Right cardiac atrium (tissue), 5 donors: ENCODE measurements at regions not wholly inside any gene's neighbourhood (a gene's known extent, or its start where the extent isn't known, plus 50 kb on each side); places are given as distances from the start of the nearest gene placed in this dataset.

ENCODE experiments used
- ATAC-seq, 2 donors: fragments of 200-7000 bp; cut with Tn5 transposase; one replicate each; pipeline versions ENCODE4 v1.8.0 to v1.9.1; 2020; ENCODE audit warnings: moderate library complexity in 2 of 2, mild to moderate bottlenecking in 1 of 2
- DNase-seq, 3 donors: peaks; one replicate each; pipeline ENCODE4 v3.0.0-alpha.2; 2020
- H3K27ac ChIP-seq: one replicate; pipeline ENCODE4 v1.5.1; 2013; ENCODE audit warnings: mild to moderate bottlenecking, low read length, control low read depth, moderate library complexity
- H3K27me3 ChIP-seq: one replicate; pipeline ENCODE4 v1.6.1; 2013; ENCODE audit not compliant: control insufficient read depth, insufficient read depth
- H3K4me1 ChIP-seq: one replicate; pipeline ENCODE4 v1.6.1; 2013; ENCODE audit warnings: low read length; ENCODE audit not compliant: control insufficient read depth, insufficient read depth
- H3K4me3 ChIP-seq: one replicate; pipeline ENCODE4 v1.5.1; 2013; ENCODE audit warnings: low read length, control low read depth
- H3K9me3 ChIP-seq: one replicate; pipeline ENCODE4 v1.6.1; 2013; ENCODE audit warnings: low read length; ENCODE audit not compliant: control insufficient read depth
- WGBS: extraction: QIAGEN DNeasy Blood & Tissue Kit; methylation state at CpG from one replicate; pipeline ENCODE4 v1.1.7; 2013; 5-methylcytosine and 5-hydroxymethylcytosine counted together
- intact Hi-C, 4 donors: fragments of 100-400 bp; cut with DNase I; formaldehyde crosslinking; loops; one replicate each; pipeline versions ENCODE4 v1.11.0 to v1.14.0; 2022 to 2023
- donor health status: healthy with polysubstance abuse.
- donor health status: DM: no; HTN: yes; CAD: no.
- donor health status: DM: no; HTN: no; CAD: no.
- donor health status: DM: no; HTN: yes; CAD: no; lungs with severe emphysema.
- donor health status: DM: yes; HTN: yes; CAD: no.

DNA sequence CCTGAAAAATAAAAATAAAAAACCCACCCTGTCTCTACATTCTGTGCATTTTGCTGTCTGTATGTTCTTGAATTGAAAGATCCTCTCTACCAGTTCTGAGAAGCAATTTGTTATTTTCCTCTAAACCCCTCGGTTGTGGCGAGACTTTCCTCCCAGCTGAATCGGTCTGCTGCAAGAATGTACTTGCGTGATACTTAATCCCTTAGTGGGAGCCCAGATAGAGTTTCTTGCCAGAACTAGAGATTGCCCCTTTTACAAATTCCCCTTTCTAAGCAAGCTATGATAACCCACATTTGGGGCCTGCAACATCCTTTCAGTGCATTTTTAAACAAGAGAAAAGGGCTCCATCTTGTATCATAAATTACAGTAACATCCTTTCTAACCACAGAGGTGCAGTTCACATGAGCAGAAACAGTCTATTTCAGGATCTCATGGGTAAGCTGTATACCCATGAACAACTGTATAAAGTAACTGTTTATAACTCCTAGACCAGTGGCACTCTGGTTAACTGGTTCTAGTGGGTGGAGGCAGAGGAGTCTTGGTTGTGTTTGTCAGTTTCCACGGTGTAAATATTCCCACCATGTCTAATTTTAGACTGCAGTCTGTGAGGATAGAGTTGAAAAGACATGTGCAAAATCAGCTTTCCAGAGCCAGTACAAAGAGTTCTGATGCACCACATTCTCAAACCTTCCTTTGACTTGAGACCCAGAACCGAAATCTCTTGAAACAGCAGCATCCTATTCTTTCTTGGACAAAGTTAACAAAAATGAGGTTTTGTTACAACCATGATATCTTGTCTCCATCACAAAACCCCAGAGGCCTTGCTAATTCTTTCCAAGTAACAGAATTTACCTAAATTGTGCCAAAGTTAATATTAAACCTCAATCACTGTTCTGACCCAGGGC lies 113.1 kb upstream of the ZNF217 start:
- 41% methylated on average over 6 of the region's 6 CpGs for WGBS
- Histone ChIP-seq H3K27ac (no peak overlapping the region), H3K27me3 (no peaks in the 10 kb centered on the region), H3K4me1 (peaks cover 5% of the 10 kb centered on the region), H3K4me3 (no peak overlapping the region), H3K9me3 (no peaks in the 10 kb centered on the region)
- no peak for DNase-seq
- ATAC-seq, result peak; percentile 31 to 40
- intact Hi-C loops, result no loop called here

DNA sequence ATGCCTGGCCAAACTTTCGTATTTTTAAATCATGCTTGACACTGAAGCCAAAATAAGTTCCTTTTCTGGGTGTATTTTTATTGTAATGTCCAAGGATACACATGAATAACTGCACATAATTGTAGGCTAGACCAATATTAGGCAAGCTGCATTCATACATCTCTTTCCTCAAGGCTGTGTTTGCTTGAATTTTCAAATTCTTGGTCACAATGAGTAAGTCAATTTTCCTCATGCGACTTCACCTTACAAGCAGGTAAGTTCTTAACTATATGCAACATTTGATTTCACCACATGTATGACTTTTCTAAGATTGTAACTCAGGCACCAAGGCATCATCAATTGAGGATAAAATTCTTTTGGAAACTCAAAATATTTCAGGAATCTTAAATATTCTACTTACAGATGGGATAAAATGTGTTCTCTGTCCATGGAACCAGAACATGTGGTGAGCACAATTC lies 112.4 kb upstream of the ZNF217 start:
- DNase-seq (no peak), ATAC-seq (no peak)
- no peaks in the 10 kb centered on the region for H3K27me3 ChIP-seq
- H3K9me3 ChIP-seq, result no peaks in the 10 kb centered on the region
- WGBS, result 72% methylated on average over 2 of the region's 2 CpGs
- no peak overlapping the region for H3K27ac ChIP-seq
- peaks cover 5% of the 10 kb centered on the region for H3K4me1 ChIP-seq
- no peak overlapping the region for H3K4me3 ChIP-seq
- intact Hi-C loops, result no loop called here

DNA sequence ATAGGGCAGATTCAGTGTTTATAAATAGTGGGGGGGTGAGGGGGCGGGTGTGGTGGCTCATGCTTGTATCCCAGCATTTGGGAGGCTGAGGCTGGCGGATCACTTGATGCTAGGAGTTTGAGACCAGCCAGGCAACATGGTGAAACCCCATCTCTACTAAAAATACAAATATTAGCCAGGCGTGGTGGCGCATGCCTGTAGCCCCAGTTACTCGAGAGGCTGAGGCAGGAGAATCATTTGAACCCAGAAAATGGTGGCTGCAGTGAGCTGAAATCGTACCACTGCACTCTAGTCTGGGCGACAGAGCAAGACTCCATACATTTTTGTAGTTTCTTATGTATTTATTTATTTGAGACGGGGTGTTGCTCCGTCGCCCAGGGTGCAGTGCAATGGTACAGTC lies 109.0 kb upstream of the ZNF217 start:
- 99% methylated on average over 10 of the region's 10 CpGs for WGBS

DNA sequence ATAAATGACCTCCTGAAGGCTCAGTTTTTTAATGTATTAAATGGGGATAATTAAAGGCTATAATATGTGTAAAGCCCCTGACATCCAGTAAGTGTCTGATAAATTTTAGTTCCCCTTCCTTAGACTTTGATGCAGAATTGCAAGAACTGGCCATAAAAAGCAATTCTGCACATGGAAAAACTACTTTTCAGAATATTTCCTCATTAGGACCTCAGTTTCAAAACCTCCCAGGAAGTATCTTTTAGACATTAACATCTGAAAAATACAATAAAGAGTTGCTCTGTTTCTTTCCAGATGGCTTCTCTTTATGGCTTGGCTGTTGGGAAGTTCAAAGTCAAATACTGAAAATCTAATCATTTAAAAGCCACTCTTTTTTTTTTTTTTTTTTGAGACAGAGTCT lies 106.3 kb upstream of the ZNF217 start:
- no peak for ATAC-seq
- intact Hi-C loops, result no loop called here

More for the DNA sequence above, 109.0 kb upstream of the ZNF217 start:
- H3K9me3 ChIP-seq, result no peaks in the 10 kb centered on the region
- H3K27me3 ChIP-seq, result no peaks in the 10 kb centered on the region
- peaks cover 2% of the 10 kb centered on the region for H3K4me1 ChIP-seq
- no peak overlapping the region for H3K4me3 ChIP-seq
- no peak for ATAC-seq
- intact Hi-C loops, result no loop called here
- no peak for DNase-seq
- H3K27ac ChIP-seq, result no peak overlapping the region

DNA sequence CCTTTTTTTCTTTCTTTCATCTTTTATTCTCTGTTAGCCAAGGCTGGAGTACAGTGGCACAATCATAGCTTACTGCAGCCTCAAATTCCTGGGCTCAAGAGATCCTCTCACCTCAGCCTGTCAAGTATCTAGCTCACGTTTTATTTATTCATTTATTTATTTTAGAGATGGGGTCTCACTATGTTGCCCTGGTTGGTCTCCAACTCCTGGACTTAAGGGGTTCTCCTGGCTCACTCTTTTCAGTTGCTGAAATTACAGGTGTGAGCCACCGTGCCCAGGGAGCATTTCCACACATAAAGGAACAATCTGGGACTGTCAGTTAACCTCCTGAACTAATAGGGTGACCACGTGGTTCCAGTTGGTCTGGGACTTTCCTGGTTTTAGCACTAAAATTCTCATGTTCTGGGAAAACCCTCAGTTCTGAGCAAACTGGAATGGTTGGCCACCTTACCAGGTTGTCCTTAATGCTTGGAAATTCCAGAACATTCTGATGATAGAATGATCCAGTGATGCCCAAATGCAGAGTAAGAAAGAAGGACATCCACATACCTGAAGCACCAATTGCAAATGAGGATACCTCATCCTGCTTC lies 105.5 kb upstream of the ZNF217 start:
- 69% methylated on average over 3 of the region's 3 CpGs for WGBS
- Histone ChIP-seq H3K27ac (no peak overlapping the region), H3K4me3 (no peak overlapping the region), H3K9me3 (no peaks in the 10 kb centered on the region), H3K27me3 (no peaks in the 10 kb centered on the region), H3K4me1 (no peaks in the 10 kb centered on the region)
- intact Hi-C loops, result no loop called here
- DNase-seq (no peak), ATAC-seq (no peak)

More for the DNA sequence above, 106.3 kb upstream of the ZNF217 start:
- DNase-seq, result no peak
- no peaks in the 10 kb centered on the region for H3K9me3 ChIP-seq
- H3K27ac ChIP-seq, result no peak overlapping the region
- no peaks in the 10 kb centered on the region for H3K27me3 ChIP-seq
- no peak overlapping the region for H3K4me3 ChIP-seq
- no peaks in the 10 kb centered on the region for H3K4me1 ChIP-seq

DNA sequence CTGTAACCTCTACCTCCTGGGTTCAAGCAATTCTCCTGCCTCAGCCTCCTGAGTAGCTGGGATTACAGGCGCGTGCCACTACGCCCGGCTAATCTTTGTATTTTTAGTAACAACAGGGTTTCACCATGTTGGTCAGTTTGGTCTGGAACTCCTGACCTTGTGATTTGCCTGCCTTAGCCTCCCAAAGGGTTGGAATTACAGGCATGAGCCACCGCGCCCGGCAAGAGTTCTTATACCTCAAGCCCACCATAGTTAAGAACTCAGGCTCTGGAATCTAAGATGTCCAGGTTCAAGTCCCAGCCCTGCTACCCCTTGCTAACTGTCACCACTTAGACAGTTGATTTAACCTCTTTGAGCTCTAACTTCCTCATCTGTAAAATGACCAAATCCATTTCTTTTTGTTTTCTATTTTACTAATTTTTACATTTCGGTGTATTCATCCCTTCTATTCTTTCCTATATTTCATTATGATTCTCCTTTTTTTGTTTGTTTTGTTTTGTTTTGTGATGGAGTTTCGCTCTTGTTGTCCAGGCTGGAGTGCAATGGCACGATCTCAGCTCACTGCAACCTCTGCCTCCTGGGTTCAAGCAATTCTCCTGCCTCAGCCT lies 104.8 kb upstream of the ZNF217 start:
- no peak for ATAC-seq
- 89% methylated on average over 10 of the region's 10 CpGs for WGBS
- no peaks in the 10 kb centered on the region for H3K27me3 ChIP-seq
- no peak overlapping the region for H3K27ac ChIP-seq
- DNase-seq, result no peak
- intact Hi-C loops, result no loop called here
- H3K9me3 ChIP-seq, result no peaks in the 10 kb centered on the region
- H3K4me1 ChIP-seq, result no peaks in the 10 kb centered on the region
- no peak overlapping the region for H3K4me3 ChIP-seq

DNA sequence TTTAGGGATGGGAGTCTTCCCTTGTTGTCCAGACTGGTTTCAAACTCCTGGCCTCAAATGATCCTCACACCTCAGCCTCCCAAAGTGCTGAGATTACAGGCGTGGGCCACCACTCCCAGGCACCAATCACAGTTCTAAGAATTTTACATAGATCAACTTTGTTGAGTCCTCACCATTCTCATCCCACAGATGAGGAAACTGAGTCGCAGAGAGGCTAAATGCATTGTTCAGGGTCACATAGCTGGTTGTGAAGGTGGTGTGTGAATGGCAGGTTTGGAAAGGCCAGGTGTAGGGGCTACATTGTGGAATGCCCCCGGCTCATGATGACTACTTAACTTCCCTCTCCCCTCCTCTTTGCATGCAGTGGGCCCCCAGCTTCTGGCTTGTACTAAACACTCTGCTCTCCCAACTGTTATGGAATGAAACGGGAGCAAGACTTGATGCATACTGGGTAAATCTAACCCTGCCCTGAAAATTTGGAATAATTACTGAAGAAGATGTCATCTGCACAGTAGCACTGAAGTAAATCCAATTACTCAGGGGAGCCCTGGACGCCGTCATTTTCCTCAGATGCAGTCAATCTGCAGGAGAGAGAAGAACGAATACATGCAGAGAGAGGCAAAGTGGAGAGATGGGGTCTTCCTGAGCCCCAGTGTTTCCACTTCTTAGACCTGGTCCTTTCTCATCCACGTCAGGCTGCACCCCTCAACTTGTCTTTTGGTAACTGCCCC lies 102.3 kb upstream of the ZNF217 start:
- no peaks in the 10 kb centered on the region for H3K9me3 ChIP-seq
- whole genome bisulfite sequencing, result 91% methylated on average over 8 of the region's 8 CpGs
- ATAC-seq (no peak), DNase-seq (no peak)
- no peaks in the 10 kb centered on the region for H3K27me3 ChIP-seq
- no peak overlapping the region for H3K4me3 ChIP-seq
- H3K4me1 ChIP-seq, result no peaks in the 10 kb centered on the region
- H3K27ac ChIP-seq, result no peak overlapping the region
- intact Hi-C loops, result no loop called here

DNA sequence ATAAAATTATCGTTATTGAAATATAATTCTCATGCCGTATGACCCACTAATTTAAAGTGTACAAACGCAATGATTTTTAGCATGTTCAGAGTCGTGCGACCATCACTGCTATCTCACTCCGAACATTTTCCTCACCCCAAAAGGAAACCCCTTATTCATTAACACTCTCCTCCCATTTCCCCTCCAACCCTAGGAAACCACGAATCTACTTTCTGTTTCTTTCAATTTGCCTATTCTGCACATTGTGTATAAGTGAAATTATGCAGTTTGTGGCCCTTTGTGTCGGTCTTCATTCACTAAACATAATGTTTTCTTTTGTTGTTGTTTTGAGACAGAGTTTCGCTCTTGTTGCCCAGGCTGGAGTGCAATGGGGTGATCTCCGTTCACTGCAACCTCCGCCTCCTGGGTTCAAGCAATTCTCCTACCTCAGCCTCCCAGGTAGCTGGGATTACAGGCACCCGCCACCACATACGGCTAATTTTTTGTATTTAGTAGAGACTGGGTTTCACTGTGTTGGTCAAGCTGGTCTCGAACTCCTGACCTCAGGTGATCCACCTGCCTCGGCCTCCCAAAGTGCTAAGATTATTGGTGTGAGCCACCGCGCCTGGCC lies 99.7 kb upstream of the ZNF217 start:
- ATAC-seq (no peak), DNase-seq (no peak)
- Histone ChIP-seq H3K9me3 (no peaks in the 10 kb centered on the region), H3K27ac (no peak overlapping the region), H3K4me1 (no peaks in the 10 kb centered on the region), H3K27me3 (no peaks in the 10 kb centered on the region), H3K4me3 (no peak overlapping the region)
- intact Hi-C loops, result no loop called here
- 76% methylated on average over 17 of the region's 17 CpGs for WGBS

DNA sequence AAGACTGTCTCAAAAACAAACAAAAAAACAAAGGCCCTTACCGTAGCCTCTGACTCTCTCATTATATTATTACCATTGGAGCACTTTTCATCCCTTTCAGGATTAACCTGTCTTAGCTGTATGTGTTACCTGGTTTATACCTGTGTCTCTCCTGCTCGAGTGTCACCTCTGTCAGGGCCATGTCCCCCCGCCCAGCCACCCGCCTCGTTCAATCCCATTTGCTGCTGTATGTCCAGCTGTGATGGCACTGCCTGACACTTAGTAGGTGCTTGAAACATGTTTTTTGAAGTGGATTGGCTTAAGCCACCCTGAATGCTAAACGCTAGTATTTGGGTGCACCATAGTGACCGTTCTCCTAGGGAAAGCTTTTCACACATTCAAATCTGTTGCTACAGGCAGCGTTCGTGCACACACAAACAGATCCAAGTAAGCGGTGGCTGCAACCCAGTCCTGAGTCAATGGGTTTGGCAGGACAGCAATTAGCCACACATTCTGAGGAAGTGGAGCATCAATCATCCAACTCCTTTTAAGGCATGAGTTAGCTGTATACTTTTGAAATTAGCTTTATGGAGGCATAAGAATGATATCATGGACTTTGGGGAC lies 98.9 kb upstream of the ZNF217 start:
- 51% methylated on average over 10 of the region's 10 CpGs for WGBS
- no peak overlapping the region for H3K27ac ChIP-seq
- peak; percentile 93 to 94 for ATAC-seq

DNA sequence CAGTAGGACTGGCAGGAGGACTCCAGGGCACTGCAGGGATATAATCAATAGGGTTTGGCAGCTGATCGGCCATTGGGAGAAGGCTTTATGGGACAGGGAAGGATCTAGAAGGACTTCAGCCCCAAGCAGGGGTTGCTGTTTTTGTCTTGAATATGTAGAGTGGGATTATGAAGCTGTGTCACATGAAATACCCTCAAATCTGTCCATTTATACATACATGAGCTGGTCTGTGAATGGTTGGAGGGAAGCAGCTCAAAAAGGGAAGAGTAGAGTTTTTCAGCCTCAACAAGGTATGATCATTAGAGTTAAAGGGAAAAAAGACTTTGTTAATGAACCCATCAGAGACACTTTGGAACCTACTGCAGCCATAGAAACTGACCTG lies 98.2 kb upstream of the ZNF217 start:
- intact Hi-C loops, result no loop called here
- ATAC-seq, result no peak
- 94% methylated on average over 1 of the region's 1 CpG for WGBS

More for the DNA sequence above, 98.9 kb upstream of the ZNF217 start:
- no peaks in the 10 kb centered on the region for H3K9me3 ChIP-seq
- no peak overlapping the region for H3K4me3 ChIP-seq
- no peaks in the 10 kb centered on the region for H3K27me3 ChIP-seq
- DNase-seq, result peak; percentile 59 to 82 (median 79)
- H3K4me1 ChIP-seq, result no peaks in the 10 kb centered on the region
- intact Hi-C loops, result no loop called here

More for the DNA sequence above, 98.2 kb upstream of the ZNF217 start:
- Histone ChIP-seq H3K9me3 (no peaks in the 10 kb centered on the region), H3K27me3 (no peaks in the 10 kb centered on the region), H3K4me1 (no peaks in the 10 kb centered on the region), H3K4me3 (no peak overlapping the region), H3K27ac (no peak overlapping the region)
- no peak for DNase-seq
